Astrocyte of the cerebellum (primary cell): ENCODE measurements at regions not wholly inside any gene's neighbourhood (a gene's known extent, or its start where the extent isn't known, plus 50 kb on each side); places are given as distances from the start of the nearest gene placed in this dataset.

ENCODE experiments used
- DNase-seq: peaks from one replicate; pipeline ENCODE4 v3.0.0-alpha.2; 2011; ENCODE audit warnings: low read depth
- H3K4me3 ChIP-seq: 2 replicates; pipeline ENCODE4 v1.5.1; 2011; ENCODE audit warnings: mild to moderate bottlenecking, low read depth, low read length, moderate library complexity
- in situ Hi-C: cut with HindIII; loops from 2 replicates; pipeline ENCODE4 v1.10.0; 2017; ENCODE audit warnings: low sequenced_read_pairs
- TF ChIP-seq, protein P1 (sequence below): IDR thresholded peaks from 2 replicates; pipeline ENCODE4 v1.5.1; 2012; ENCODE audit warnings: low read length, low read depth, moderate library complexity, mild to moderate bottlenecking; ENCODE audit errors: missing control alignments

DNA sequence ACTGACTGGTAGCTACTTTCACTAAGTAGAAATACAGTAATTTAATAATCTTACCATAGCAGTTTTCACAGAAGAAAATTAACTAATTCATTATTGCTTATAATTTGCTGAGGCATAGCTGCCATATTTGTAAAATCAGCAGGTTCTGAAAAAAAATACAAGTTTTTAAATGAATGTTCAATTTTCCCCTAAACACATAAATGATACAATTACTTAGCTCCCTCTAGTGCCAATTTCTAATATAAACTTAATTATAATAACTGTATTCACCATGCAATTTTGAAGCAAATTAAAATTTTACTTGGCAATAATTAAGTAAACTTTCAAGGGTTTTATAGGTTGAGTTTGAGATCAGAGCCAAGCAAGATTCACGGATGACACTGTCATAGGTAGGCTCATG is 1321.6 kb upstream of the ACVR2A start:
- DNase-seq, result no peak
- in situ Hi-C loops, result no loop called here
- TF ChIP-seq, protein P1, sequence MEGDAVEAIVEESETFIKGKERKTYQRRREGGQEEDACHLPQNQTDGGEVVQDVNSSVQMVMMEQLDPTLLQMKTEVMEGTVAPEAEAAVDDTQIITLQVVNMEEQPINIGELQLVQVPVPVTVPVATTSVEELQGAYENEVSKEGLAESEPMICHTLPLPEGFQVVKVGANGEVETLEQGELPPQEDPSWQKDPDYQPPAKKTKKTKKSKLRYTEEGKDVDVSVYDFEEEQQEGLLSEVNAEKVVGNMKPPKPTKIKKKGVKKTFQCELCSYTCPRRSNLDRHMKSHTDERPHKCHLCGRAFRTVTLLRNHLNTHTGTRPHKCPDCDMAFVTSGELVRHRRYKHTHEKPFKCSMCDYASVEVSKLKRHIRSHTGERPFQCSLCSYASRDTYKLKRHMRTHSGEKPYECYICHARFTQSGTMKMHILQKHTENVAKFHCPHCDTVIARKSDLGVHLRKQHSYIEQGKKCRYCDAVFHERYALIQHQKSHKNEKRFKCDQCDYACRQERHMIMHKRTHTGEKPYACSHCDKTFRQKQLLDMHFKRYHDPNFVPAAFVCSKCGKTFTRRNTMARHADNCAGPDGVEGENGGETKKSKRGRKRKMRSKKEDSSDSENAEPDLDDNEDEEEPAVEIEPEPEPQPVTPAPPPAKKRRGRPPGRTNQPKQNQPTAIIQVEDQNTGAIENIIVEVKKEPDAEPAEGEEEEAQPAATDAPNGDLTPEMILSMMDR, result no peak
- no peak overlapping the region for H3K4me3 ChIP-seq

- DNase-seq, result no peak
- in situ Hi-C loops, result no loop called here
- TF ChIP-seq, protein P1, result no peak
- no peak overlapping the region for H3K4me3 ChIP-seq
Observed at GRCh38 chr2:146506851-146507250, 1338.0 kb upstream of the ACVR2A start.

DNA sequence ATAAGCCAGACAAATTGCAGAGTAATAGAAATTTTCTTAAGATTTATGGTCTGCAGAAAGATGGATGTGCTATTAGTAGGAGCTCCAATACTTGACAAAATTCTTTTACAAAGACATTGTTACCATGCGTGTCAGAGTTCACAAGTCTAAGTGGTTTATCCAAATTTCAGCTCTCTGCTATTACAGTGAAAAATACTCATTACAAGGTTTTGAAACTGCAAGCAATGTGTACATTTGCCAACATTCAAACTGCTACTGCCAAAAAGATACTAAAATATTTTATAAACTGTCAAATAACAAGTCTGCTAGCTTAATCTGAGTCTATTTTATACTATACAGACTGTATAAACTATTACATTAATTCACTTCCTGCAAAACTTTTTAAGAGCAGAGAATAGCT is 1341.5 kb upstream of the ACVR2A start:
- in situ Hi-C loops, result no loop called here
- TF ChIP-seq, protein P1, result no peak
- no peak for DNase-seq
- no peak overlapping the region for H3K4me3 ChIP-seq

GRCh38 chr2:146496248-146496647 is 1348.6 kb upstream of the ACVR2A start:
- H3K4me3 ChIP-seq, result no peak overlapping the region
- no peak for DNase-seq
- in situ Hi-C loops, result no loop called here
- TF ChIP-seq, protein P1, result no peak

- TF ChIP-seq, protein P1, result no peak
- in situ Hi-C loops, result no loop called here
- DNase-seq, result no peak
- no peak overlapping the region for H3K4me3 ChIP-seq
Observed at GRCh38 chr2:146489386-146489785, 1355.4 kb upstream of the ACVR2A start.

GRCh38 chr2:146481629-146482028 is 1363.2 kb upstream of the ACVR2A start:
- TF ChIP-seq, protein P1, result no peak
- no peak overlapping the region for H3K4me3 ChIP-seq
- in situ Hi-C loops, result no loop called here
- DNase-seq, result peak; percentile 18

DNA sequence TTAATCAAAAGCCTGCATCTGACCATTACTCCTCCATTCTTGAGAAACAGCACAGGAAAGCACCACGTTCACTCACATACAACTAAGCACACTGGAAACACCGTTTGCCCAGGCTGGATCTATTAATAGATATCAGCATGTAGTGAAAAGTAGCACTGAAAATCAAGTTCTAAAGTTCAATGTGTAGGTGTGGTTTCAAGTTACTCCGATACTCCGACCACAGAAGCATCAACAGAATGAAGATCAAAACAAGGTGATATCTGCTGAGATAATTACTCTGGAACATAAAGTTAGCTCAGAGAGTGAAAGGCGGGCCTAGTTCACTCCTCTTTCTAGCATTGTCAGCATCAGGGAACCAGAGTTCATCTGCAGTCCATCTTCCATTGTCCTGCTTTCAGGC is 1367.4 kb upstream of the ACVR2A start:
- TF ChIP-seq, protein P1, result no peak
- no peak for DNase-seq

More for the DNA sequence above, 1367.4 kb upstream of the ACVR2A start:
- H3K4me3 ChIP-seq, result no peak overlapping the region
- in situ Hi-C loops, result no loop called here
